Right cardiac atrium (tissue), 5 donors: ENCODE measurements at regions not wholly inside any gene's neighbourhood (a gene's known extent, or its start where the extent isn't known, plus 50 kb on each side); places are given as distances from the start of the nearest gene placed in this dataset.

Experiments
- ATAC-seq, 2 donors: fragments of 200-7000 bp; cut with Tn5 transposase; one replicate each; pipeline versions ENCODE4 v1.8.0 to v1.9.1; 2020; ENCODE audit warnings: moderate library complexity in 2 of 2, mild to moderate bottlenecking in 1 of 2
- DNase-seq, 3 donors: peaks; one replicate each; pipeline ENCODE4 v3.0.0-alpha.2; 2020
- H3K27ac ChIP-seq: one replicate; pipeline ENCODE4 v1.5.1; 2013; ENCODE audit warnings: mild to moderate bottlenecking, low read length, control low read depth, moderate library complexity
- H3K27me3 ChIP-seq: one replicate; pipeline ENCODE4 v1.6.1; 2013; ENCODE audit not compliant: control insufficient read depth, insufficient read depth
- H3K4me1 ChIP-seq: one replicate; pipeline ENCODE4 v1.6.1; 2013; ENCODE audit warnings: low read length; ENCODE audit not compliant: control insufficient read depth, insufficient read depth
- H3K4me3 ChIP-seq: one replicate; pipeline ENCODE4 v1.5.1; 2013; ENCODE audit warnings: low read length, control low read depth
- H3K9me3 ChIP-seq: one replicate; pipeline ENCODE4 v1.6.1; 2013; ENCODE audit warnings: low read length; ENCODE audit not compliant: control insufficient read depth
- WGBS: extraction: QIAGEN DNeasy Blood & Tissue Kit; methylation state at CpG from one replicate; pipeline ENCODE4 v1.1.7; 2013; 5-methylcytosine and 5-hydroxymethylcytosine counted together
- intact Hi-C, 4 donors: fragments of 100-400 bp; cut with DNase I; formaldehyde crosslinking; loops; one replicate each; pipeline versions ENCODE4 v1.11.0 to v1.14.0; 2022 to 2023
- donor health status: healthy with polysubstance abuse.
- donor health status: DM: no; HTN: yes; CAD: no.
- donor health status: DM: no; HTN: no; CAD: no.
- donor health status: DM: no; HTN: yes; CAD: no; lungs with severe emphysema.
- donor health status: DM: yes; HTN: yes; CAD: no.

GRCh38 chr13:44153496-44153895 lies 220.1 kb upstream of the SERP2 start:
- Histone ChIP-seq H3K27ac (no peak overlapping the region), H3K9me3 (no peaks in the 10 kb centered on the region), H3K4me1 (peaks cover 1% of the 10 kb centered on the region), H3K27me3 (no peaks in the 10 kb centered on the region), H3K4me3 (no peak overlapping the region)
- DNase-seq (no peak), ATAC-seq (no peak)
- 89% methylated on average over 4 of the region's 4 CpGs for WGBS
- intact Hi-C loops, result no loop called here

GRCh38 chr13:44155422-44156293 lies 218.0 kb upstream of the SERP2 start:
- peak; percentile 64 to 77 for ATAC-seq
- DNase-seq, result peak; percentile 64 to 87 (median 79)
- no peaks in the 10 kb centered on the region for H3K27me3 ChIP-seq
- H3K4me1 ChIP-seq, result peaks cover 5% of the 10 kb centered on the region
- H3K9me3 ChIP-seq, result no peaks in the 10 kb centered on the region
- 37% methylated on average over 14 of the region's 14 CpGs for WGBS
- peak overlapping the region; percentile 30 for H3K27ac ChIP-seq
- no peak overlapping the region for H3K4me3 ChIP-seq
- intact Hi-C loops, result loop anchor here in 1 of 4 donors (5.0 kb wide), 1 partner anchor 37 kb away; no protein-coding TSS in a partner anchor

GRCh38 chr13:44156294-44156658 lies 217.3 kb upstream of the SERP2 start:
- Histone ChIP-seq H3K9me3 (no peaks in the 10 kb centered on the region), H3K4me1 (peaks cover 5% of the 10 kb centered on the region), H3K27ac (peak overlapping the region; percentile 30), H3K4me3 (no peak overlapping the region), H3K27me3 (no peaks in the 10 kb centered on the region)
- DNase-seq (no peak), ATAC-seq (no peak)
- 55% methylated on average over 4 of the region's 4 CpGs for WGBS
- intact Hi-C loops, result loop anchor here in 1 of 4 donors (5.0 kb wide), 1 partner anchor 36 kb away; no protein-coding TSS in a partner anchor

GRCh38 chr13:44157606-44158005 lies 216.0 kb upstream of the SERP2 start:
- WGBS, result 68% methylated on average over 5 of the region's 5 CpGs
- Histone ChIP-seq H3K4me3 (no peak overlapping the region), H3K27ac (peak overlapping the region; percentile 65), H3K9me3 (no peaks in the 10 kb centered on the region), H3K4me1 (peaks cover 5% of the 10 kb centered on the region), H3K27me3 (no peaks in the 10 kb centered on the region)
- intact Hi-C loops, result loop anchor here in 1 of 4 donors (5.0 kb wide), 1 partner anchor 35 kb away; no protein-coding TSS in a partner anchor
- peak; percentile 25 to 65 for ATAC-seq
- DNase-seq, result no peak

GRCh38 chr13:44158098-44158521 lies 215.5 kb upstream of the SERP2 start:
- Histone ChIP-seq H3K4me3 (no peak overlapping the region), H3K4me1 (peaks cover 5% of the 10 kb centered on the region), H3K27me3 (no peaks in the 10 kb centered on the region), H3K27ac (peak overlapping the region; percentile 66), H3K9me3 (no peaks in the 10 kb centered on the region)
- intact Hi-C loops, result loop anchor here in 1 of 4 donors (5.0 kb wide), 1 partner anchor 34 kb away; no protein-coding TSS in a partner anchor
- ATAC-seq (peak in 1 of 2 donors; percentile 69), DNase-seq (peak in 1 of 3 donors; percentile 59)
- 72% methylated on average over 2 of the region's 2 CpGs for WGBS

- peak; percentile 32 to 45 for ATAC-seq
- Histone ChIP-seq H3K4me3 (no peak overlapping the region), H3K9me3 (no peaks in the 10 kb centered on the region), H3K27me3 (no peaks in the 10 kb centered on the region), H3K27ac (no peak overlapping the region), H3K4me1 (peaks cover 5% of the 10 kb centered on the region)
- 44% methylated on average over 15 of the region's 15 CpGs for WGBS
- DNase-seq, result peak; percentile 40 to 78 (median 74)
- intact Hi-C loops, result loop anchor here in 1 of 4 donors (5.0 kb wide), 1 partner anchor 33 kb away; no protein-coding TSS in a partner anchor
These were observed 214.6 kb upstream of the SERP2 start for GRCh38 chr13:44158881-44159632.

- no peak overlapping the region for H3K27ac ChIP-seq
- ATAC-seq, result no peak
- WGBS, result 76% methylated on average over 8 of the region's 8 CpGs
- intact Hi-C loops, result loop anchor here in 1 of 4 donors (5.0 kb wide), 1 partner anchor 33 kb away; no protein-coding TSS in a partner anchor
- no peaks in the 10 kb centered on the region for H3K27me3 ChIP-seq
- no peak for DNase-seq
- H3K4me3 ChIP-seq, result no peak overlapping the region
- H3K4me1 ChIP-seq, result peaks cover 5% of the 10 kb centered on the region
- H3K9me3 ChIP-seq, result no peaks in the 10 kb centered on the region
These were observed 213.9 kb upstream of the SERP2 start for GRCh38 chr13:44159633-44160279.

- no peaks in the 10 kb centered on the region for H3K9me3 ChIP-seq
- no peak overlapping the region for H3K4me3 ChIP-seq
- peak overlapping the region; percentile 59 for H3K27ac ChIP-seq
- H3K27me3 ChIP-seq, result no peaks in the 10 kb centered on the region
- intact Hi-C loops, result no loop called here
- ATAC-seq (peak; percentile 32 to 52), DNase-seq (no peak)
- peaks cover 5% of the 10 kb centered on the region for H3K4me1 ChIP-seq
- 57% methylated on average over 10 of the region's 10 CpGs for WGBS
These were observed 212.9 kb upstream of the SERP2 start for GRCh38 chr13:44160591-44161191.

GRCh38 chr13:44163108-44163507 lies 210.5 kb upstream of the SERP2 start:
- no peak overlapping the region for H3K27ac ChIP-seq
- H3K4me1 ChIP-seq, result peaks cover 4% of the 10 kb centered on the region
- H3K9me3 ChIP-seq, result no peaks in the 10 kb centered on the region
- ATAC-seq, result no peak
- DNase-seq, result no peak
- H3K4me3 ChIP-seq, result no peak overlapping the region
- 89% methylated on average over 4 of the region's 4 CpGs for WGBS
- H3K27me3 ChIP-seq, result no peaks in the 10 kb centered on the region
- intact Hi-C loops, result no loop called here

- H3K27me3 ChIP-seq, result no peaks in the 10 kb centered on the region
- peaks cover 2% of the 10 kb centered on the region for H3K4me1 ChIP-seq
- H3K27ac ChIP-seq, result no peak overlapping the region
- ATAC-seq, result no peak
- intact Hi-C loops, result no loop called here
- 86% methylated on average over 2 of the region's 2 CpGs for WGBS
- DNase-seq, result no peak
- no peaks in the 10 kb centered on the region for H3K9me3 ChIP-seq
- H3K4me3 ChIP-seq, result no peak overlapping the region
These were observed 208.3 kb upstream of the SERP2 start for GRCh38 chr13:44165221-44165888.
